Colon (tissue), 2 donors: ENCODE measurements at regions not wholly inside any gene's neighbourhood (a gene's known extent, or its start where the extent isn't known, plus 50 kb on each side); places are given as distances from the start of the nearest gene placed in this dataset.
"Not testable (repeated sequence)": the region's sequence is repeated elsewhere in the genome, so short reads cannot be mapped to it uniquely, and the experiment has no call there.

Experiments used
- FAIRE-seq: peaks from 2 replicates; lab custom pipeline; 2012; peaks lifted over from hg19 to GRCh38; lab: Jason Lieb, UNC
- donor health status: control.
- donor health status: control.

DNA sequence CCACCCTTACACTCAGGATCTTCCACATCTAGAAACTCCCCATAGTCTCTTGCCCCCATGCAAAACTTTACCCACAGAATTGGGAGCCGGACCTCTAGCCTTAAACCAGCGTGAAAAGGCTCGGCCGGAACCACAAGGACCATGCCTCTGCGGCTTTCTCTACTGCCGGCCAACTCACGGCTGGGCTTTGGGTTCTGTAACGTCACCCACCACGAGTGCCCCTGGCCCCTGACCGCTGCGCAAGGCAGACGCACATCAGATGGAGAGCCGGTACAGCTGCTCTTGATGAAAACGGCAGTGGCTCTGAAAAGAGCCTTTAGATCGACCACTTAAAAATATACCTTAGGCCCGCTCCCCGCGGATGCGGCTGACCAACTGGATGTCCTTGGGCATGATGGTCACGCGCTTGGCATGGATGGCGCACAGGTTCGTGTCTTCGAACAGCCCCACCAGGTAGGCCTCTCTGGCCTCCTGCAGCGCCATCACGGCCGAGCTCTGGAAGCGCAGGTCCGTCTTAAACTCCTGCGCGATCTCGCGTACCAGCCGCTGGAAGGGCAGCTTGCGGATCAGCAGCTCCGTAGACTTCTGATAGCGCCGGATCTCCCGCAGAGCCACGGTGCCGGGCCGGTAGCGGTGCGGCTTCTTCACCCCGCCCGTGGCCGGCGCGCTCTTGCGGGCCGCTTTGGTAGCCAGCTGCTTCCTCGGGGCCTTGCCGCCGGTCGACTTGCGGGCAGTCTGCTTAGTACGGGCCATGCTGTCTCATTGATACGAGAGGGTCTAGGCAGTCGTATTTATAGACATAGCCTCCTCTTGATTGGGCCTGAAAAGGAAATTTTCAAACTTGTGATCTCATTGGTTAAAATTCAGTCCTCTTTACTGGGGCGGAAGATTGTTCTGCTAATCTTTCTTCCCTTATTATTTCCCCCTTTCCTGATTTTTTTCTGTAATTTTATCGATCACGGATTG lies 66.3 kb downstream of the FAM72C start:
- not testable (repeated sequence) for FAIRE-seq

DNA sequence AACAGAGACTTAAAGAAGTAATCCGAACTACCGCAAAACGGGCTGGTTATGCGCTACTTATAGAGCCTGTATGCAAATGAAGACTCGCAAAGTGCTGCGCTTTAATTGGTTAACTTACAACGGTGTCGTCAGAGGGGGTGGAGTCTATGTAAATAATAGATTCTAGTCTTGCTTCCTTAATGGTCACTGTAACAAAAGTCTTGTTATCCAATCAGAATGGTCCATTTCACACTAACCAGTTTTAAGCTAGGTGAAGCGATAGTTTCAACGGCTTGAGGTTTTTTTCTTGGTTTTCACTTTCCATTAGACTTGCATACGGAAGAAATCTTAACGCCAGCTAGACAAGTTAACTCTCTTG lies 67.2 kb downstream of the FAM72C start:
- peak; percentile 51 for FAIRE-seq

DNA sequence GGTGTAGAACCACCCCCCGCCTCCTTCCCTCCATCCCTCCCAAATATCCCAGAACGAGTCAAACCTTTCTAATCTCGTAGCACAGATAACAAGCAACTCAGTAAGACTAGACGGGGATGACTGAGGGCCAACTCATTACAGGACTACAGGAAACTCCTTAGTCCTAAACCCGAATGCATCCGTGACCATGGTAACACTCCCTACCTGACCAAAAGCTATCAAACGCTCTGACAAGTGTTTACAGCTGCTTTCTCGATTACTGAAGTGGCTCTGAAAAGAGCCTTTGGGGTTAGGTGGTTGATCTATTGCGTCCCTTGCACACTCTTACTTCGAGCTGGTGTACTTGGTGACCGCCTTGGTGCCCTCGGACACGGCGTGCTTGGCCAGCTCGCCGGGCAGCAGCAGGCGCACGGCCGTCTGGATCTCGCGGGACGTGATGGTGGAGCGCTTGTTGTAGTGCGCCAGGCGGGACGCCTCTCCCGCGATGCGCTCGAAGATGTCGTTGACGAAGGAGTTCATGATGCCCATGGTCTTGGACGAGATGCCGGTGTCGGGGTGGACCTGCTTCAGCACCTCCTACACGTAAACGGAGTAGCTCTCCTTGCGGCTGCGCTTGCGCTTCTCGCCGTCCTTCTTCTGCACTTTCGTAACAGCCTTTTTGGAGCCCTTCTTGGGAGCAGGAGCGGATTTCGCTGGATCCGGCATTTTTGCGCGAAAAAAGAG lies 67.7 kb downstream of the FAM72C start:
- not testable (repeated sequence) for FAIRE-seq

DNA sequence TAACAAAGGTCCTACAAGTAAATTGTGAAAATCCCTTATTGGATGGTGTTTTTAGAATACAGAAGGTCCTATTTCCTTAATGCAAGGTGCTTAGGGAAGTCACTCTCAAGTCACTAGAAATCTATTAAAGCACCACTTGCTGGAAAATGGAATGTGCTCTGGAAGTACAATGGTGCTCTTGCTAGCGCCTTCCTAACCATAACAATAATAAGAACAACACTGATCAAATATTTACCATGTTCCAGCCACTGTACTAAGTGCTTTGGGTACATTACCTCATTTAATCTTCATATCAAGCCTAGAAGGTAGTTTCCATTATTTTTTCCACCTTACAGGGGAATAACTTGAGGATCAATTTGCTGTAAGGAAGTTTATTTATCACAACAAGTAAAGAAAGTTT lies 75.4 kb downstream of the FAM72C start:
- not testable (repeated sequence) for FAIRE-seq

DNA sequence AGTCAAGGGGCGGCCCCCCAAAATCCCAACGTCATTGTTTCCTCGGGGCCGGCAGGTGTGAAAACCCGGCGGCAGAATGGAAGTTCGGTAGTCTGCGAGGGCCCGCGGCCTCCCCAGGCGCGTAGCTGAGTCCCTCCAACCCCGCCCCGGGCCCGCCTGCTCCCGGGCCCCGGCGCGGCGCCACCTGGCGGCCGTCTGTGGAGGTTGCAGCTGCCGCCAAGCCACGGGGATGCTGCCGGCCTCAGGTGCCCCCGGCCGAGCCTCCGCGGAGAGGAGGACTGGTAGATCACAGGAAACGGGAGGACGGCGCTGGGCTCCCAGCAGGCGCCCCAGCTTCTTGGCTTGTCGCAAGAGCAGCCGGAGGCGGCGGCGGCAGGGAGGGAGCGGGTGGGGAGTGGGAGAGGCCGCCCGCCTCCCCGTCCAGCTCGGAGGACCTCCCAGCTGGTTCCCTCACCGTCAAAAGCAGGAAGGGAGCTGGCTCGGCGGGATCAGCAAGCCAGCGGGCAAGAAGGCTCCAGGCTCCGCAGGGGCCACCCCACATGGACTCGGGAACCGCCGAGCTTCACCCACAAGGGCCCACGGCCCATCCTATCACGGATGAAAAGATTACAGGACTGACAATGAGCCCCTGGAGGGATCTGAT lies 86.7 kb downstream of the FAM72C start:
- not testable (repeated sequence) for FAIRE-seq

DNA sequence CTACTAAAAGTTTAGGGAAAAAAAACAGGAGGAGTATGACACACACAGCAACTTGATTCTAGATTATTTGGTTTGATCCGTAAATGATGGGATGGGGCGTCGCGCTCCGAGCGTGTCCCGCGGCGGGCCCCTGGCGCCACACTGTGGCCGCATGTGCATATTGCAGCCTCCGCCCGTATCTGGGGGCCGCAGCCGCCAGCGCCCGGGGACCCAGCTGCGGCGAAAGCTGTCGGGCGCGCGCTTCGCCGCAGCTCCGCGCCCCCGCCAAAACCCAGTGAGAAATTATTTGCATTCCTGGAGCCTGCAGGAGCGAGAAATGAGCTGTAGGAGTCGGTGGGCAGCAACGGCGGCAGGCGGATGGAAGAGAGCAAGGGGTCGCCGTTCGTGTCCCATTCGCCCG lies 87.3 kb downstream of the FAM72C start:
- FAIRE-seq: not testable (repeated sequence)

DNA sequence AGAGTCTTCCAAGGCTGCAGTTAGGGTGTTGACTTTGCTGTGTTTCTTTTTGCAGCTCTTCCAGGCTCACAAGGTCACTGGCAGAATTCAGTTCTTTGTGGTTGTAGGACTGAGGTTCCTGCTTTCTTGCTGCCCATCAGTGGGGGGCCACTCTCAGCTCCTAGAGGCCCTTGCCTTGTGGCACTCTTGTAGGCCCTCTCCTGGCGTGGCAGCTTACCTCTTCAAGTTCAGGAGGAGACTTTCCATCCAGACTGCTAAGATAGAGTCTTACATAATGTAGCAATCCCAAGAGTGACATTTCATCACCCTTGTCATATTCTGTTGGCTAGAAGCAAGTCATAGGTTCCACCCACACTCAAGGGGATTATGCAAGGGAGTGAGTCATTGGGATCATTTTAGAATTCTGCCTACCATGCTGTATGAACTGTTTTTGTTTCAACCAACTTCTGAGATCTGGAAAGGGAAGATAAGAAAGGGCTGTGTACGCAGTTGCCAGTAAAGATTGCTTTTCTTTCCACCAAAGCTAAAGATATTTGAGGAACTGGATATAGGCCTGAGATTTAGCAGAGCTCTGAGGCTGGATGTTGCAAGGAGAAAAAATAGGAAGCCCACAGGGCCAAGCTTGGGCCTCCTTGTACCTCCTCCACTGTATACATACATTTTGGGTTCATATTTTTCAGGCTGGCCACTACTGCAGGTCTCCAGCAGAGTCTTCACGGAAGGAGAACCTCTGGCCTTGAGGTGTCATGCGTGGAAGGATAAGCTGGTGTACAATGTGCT lies 91.8 kb downstream of the FAM72C start:
- not testable (repeated sequence) for FAIRE-seq

DNA sequence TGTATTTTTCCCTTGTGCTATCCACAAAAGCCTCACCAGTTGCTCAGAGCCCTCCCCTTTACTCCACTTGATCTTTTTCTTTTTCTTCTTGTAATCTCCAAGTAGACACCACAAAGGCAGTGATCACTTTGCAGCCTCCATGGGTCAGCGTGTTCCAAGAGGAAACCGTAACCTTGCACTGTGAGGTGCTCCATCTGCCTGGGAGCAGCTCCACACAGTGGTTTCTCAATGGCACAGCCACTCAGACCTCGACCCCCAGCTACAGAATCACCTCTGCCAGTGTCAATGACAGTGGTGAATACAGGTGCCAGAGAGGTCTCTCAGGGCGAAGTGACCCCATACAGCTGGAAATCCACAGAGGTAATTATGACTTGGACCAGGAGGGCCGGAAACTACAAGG lies 95.8 kb downstream of the FAM72C start:
- not testable (repeated sequence) for FAIRE-seq

DNA sequence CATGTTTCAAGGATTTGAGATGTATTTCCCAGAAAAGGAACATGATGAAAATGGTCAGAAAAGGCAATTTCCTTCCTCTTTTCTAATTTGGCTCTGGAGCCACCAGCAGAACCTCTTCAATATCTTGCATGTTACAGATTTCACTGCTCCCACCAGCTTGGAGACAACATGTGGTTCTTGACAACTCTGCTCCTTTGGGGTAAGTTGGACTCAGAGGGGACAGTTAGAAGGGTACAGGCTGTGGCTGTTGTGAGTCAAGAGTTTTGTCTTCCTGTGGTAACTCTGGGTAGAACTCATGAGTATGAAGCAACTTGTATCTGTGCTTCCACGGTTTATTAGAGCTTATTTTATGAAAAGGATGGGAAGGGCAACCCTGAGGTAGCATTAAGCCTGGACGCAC lies 97.2 kb downstream of the FAM72C start:
- not testable (repeated sequence) for FAIRE-seq

DNA sequence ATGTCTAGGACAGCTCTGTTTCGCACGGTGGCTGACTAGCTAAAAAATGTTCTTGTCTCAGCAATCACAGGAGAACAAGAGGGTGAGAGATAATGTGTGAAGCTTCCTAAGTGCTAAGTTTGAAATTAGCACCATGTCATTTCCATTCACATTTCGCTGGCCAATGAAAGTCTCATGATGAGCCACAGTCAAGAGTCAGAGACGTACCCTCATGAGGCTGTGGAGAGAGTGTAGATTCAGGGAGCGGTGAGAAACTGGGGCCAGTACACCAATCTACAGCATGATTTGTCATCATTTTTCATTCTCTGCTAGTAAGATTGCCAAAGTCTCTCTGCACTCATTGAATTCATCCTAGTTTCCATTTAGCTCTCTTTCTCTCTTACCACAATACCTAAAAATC lies 98.1 kb downstream of the FAM72C start:
- not testable (repeated sequence) for FAIRE-seq

DNA sequence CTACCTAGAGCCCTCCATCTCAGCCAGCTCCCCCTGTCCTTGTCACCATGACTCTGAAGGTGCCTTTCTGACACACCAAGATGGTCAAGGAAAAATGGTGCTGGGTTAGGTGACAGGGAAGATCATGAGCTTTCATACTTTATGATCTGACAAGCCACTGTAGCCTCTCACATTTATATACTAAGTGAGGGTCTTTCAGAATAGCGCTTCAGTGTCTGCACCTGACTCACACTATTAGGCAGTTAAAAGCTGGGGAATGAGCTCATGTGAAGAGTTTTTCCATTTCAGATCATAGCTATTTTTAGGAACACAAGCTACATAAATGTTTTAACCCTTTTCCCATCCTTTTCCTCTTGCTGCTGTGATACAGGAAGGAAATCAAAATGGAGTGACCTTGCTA lies 101.4 kb downstream of the FAM72C start:
- FAIRE-seq: not testable (repeated sequence)

DNA sequence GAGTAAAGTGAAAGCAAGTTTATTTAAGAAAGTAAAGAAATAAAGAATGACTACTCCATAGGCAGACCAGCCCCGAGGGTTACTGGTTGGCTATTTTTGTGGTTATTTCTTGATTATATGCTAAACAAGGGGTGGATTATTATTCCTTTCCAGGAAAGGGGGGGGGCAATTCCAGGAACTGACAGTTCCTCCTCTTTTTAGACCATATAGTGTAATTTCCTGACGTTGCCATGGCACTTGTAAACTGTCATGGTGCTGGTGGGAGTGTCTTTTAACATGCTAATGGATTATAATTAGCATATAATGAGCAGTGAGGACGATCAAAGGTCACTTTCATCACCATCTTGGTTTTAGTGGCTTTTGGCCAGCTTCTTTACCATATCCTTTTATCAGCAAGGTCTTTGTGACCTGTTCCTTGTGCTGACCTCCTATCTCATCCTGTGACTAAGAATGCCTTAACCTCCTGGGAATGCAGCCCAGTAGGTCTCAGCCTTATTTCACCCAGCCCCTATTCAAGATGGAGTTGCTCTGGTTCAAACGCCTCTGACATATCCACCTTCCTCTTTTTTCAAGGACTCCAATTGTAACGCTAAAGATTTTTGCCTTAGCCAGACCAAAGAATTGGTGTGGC lies 104.1 kb downstream of the FAM72C start:
- not testable (repeated sequence) for FAIRE-seq

DNA sequence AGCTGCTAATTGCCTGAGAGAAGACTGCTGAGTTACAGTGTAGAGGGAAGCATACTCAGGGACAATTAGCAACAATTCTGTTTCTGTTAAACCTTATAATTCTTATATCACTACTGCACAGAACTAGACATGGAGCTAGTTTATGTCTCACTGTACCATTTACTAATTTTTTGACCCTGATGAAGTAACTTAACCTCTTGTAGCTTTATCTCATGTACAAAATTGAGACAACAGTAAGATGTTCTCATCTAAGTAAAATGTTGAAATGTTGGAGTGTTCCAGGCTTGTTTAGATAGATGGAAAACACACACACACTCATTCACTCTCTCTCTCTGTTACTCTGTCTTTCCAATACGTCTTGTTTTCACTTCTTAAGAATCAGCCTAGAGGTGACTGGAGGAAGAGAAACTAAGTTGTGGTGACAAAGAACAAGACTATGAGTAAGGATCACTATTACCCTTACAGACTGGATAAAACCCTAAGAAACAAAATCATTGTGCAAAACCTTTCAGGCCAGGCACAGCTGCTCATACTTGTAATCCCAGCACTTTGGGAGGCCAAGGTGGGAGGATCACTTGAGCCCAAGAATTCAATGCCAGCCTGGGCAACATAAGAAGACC lies 107.8 kb downstream of the FAM72C start:
- FAIRE-seq: not testable (repeated sequence)

DNA sequence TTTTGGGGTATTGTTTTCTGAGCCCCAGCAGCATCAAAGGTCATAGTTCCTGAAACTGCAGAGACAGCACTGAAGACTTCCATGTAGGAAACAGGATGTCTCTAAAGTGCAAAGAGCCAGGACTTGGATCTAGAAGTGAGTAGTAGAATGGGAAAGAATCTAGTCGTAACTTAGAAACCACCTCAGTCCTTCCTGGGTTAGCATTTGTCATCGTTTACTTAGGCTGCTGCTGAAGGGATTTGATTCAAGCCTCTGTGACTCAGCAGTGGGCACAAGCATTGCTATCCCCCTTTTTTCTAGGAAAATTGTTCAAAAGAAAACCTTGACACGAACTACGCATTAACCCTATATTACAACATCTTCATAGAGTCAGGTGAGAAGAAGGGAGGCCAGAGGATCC lies 109.1 kb downstream of the FAM72C start:
- FAIRE-seq: not testable (repeated sequence)

DNA sequence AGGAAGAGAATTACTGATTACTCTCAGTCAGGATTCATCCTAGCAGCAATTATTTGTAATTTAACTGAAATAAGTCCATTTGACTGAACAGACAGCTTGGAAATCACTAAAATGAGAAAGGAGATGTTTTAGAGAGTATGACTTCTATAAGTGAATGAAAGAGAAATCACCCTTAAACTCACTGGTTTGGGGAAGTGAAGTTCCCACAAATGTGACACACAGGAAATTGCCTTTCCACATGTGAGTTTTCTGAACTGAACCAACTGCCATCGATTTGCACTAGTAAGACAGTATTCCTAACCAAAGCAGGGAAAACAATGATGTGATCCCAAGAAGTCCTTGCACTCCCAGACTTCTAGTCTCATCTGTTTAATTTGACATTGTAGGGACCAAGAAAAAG lies 110.5 kb downstream of the FAM72C start:
- FAIRE-seq: not testable (repeated sequence)

DNA sequence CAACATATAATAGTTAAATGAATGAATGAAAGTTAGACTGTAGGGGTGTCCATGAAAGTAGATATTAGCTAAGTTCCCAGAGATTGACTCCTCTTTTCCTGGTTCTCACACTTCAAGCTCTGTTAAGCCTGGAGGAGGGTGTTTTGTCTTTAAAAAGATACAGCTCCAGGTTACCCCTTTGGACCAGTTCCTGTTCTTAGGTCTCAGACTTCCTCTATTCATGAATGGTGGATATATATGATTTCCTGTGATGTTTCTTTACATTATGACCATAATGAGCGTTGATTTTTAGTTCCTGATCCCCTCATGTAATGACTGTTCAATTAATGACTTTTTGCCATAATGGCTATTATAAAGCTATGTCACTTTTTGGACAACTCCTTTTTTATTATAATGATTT lies 115.9 kb downstream of the FAM72C start:
- not testable (repeated sequence) for FAIRE-seq

DNA sequence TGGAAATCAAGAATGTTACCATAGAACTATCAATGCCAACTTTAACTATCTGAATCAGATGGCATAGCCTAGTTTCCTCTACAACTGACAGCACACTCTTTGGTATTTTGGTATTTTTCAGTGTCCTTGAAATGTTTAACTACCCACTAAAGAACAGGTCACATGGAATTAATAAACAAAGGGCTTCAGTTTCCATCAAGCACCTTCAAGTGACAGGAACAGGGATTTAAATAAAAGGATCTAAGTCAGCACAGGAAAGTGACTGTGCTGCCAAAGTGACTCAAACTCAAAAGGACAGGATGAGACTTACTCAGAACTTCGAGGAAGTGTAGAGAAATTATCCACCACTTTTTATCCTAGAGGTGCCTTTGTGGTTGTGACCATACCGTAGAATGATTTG lies 117.7 kb downstream of the FAM72C start:
- not testable (repeated sequence) for FAIRE-seq

DNA sequence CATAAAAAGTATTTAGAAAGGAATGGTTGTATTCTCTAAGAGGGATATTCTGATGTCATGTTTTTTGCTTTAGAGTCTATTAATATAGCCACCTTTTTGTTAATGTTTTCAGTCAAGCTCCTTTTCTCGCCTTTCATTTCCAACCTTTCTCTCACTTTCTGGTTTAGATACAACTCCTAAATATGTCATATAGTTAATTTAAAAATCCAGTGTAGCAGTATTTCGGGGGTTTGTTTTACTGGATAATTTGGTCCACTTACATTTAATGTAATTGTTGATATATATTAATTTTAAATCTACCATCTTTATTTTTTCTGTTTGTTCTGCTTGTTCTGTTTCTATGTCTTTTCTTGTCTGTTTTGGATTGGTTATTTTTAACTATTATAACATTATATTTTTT lies 121.1 kb downstream of the FAM72C start:
- FAIRE-seq: not testable (repeated sequence)

DNA sequence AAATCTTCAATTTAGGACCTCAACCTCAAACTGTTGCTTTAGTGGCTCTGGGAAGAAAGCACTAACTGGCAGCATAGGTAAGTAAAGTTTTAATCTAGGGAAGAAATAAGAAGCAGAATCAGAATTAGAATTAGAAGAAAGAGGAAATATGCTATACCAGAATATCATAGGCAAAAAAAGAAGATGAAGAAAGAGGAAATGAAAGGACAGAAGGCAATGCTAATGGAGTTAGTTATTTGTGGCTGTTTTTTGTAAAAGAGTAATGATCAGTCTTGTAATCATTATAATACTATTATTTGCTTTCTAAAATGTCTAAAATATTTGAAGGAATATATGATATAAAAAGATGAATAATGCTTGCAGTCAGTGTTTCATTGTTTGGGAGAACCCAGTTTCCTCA lies 122.9 kb downstream of the FAM72C start:
- not testable (repeated sequence) for FAIRE-seq

DNA sequence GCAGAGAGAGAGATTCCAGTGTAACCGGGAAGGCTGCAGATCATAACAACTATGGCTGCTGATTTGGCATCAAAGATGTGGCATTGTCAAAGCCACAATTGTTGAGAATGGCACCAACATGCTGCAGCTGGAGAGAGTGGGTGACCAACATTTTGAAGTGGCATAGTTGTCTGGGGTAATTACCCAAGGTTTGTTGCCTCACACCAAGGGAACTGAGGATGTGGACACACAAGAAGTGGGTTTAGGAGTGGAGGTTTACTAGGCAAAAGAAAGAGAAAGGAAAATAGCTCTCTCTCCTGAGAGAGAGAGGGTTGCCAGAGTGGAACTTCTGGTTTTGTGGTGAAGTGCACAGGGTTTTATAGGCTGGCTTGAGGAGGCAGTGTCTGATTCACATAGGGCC lies 126.6 kb downstream of the FAM72C start:
- FAIRE-seq: not testable (repeated sequence)

DNA sequence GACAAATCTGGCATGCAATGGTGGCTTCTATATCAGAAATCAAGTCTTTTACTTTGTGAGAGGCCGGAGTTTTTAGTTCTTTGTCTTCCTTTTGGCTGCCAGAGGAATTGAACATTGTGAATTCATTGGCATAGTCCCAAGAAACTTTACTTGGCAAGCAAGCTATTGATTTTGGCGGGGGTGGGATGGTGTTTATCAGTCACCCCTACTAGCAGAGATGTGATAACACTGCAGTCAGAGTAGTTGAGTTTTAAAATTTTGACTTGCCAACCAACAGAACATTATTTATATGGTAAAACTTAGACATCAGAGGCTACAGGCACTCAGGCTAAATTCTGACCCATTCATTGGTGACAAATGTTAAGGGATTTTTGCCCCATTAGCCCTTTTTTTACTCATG lies 129.7 kb downstream of the FAM72C start:
- FAIRE-seq: not testable (repeated sequence)
